ENCODE measurements at regions not wholly inside any gene's neighbourhood (a gene's known extent, or its start where the extent isn't known, plus 50 kb on each side); places are given as distances from the start of the nearest gene placed in this dataset.

GRCh38 chr18:22552254-22552653 lies 134.5 kb upstream of the CTAGE1 start:
- no peak overlapping the region for H3K9ac ChIP-seq (ENCODE audit: low read depth in 2 of 2, low read length in 2 of 2)
- H3K4me1 ChIP-seq, result no peaks in the 10 kb centered on the region
- intact Hi-C loops (cut with DNase I), result no loop called here
- H3K4me3 ChIP-seq, result no peak overlapping the region
- no peaks in the 10 kb centered on the region for H3K27me3 ChIP-seq
- no peaks in the 10 kb centered on the region for H3K9me3 ChIP-seq
- H3K27ac ChIP-seq, result no peak overlapping the region
- no peak for TF ChIP-seq CTCF (IDR thresholded peaks at IDR 0.05)
- no peaks in the 10 kb centered on the region for H3K36me3 ChIP-seq
- no peak for DNase-seq

DNA sequence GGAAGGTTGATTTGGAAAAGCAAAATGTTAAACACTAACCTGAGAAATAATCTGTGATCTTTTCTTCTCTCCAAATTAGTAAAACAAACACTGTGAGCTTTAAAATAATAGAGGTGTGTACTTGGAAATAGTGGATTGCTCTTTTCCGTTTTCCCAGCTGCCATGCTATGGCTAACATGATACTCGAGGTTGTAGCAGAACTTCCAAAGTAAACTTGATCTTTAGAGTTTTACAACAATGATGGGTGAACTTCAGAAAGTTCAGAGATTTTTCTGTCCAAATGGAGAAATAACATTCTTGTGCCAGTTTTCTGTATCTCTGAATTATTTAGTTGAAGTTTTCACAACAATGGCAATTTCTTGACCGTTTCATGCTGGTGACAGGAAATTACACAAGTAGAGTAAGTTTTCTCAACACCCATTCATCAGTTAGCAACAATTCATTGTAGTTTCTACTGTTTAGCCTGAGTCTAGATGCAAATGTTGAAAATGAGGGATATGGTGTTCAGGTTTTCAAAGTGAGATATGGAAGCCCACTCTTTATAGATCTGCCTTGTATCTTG lies 135.3 kb upstream of the CTAGE1 start:
- TF ChIP-seq CTCF (IDR thresholded peaks at IDR 0.05), result no peak
- no peak for DNase-seq
- Histone ChIP-seq H3K27ac (no peak overlapping the region), H3K27me3 (no peaks in the 10 kb centered on the region), H3K9me3 (no peaks in the 10 kb centered on the region), H3K4me1 (no peaks in the 10 kb centered on the region), H3K9ac (ENCODE audit: low read depth in 2 of 2, low read length in 2 of 2) (no peak overlapping the region), H3K4me3 (no peak overlapping the region), H3K36me3 (no peaks in the 10 kb centered on the region)
- intact Hi-C loops (cut with DNase I), result no loop called here

DNA sequence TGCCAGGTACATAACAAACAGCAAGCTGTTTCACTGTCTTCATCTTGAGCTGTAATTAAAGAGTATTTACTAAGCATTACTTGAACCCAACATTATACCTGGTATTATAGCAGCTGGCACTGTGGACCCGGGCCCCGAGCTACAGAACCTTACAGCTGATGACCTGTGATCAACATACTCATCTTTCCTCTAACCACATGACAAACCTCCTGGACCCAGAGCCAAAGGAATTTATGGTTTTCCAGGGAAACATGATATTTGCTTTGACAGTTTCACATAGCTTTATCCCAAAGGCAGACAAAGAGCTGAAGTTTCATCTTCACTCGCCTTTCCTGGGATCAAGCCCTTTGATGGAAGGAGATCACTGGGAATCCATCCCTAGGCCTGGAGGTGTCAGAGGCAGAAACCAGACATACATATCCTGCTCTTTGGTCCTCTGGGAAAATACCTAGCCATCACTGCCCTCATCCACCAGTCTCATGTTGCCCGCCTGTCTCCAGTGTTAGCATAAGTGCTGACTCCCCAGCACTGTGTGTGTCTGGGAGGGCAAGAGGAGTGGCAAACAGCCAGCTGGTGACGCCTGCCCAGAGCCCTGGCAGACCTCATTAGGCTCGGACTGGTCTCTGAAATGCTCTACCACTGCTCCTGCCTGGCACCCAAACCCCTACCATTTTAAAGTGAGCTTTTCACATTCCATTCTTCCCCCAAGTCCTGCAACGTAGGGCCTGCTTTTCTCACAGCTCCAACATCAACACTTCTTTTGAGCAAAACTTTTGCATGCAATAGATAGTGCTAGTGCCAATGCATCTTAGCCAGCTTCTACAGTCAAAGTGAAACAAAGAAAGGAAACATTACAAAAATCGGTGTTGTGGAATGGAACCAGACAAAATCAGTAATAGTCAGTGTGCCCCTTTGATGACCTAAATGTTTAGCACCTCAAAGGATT lies 138.8 kb upstream of the CTAGE1 start:
- H3K27ac ChIP-seq, result no peak overlapping the region
- no peaks in the 10 kb centered on the region for H3K4me1 ChIP-seq
- no peak for TF ChIP-seq CTCF (IDR thresholded peaks at IDR 0.05)
- H3K27me3 ChIP-seq, result no peaks in the 10 kb centered on the region
- H3K9me3 ChIP-seq, result no peaks in the 10 kb centered on the region
- DNase-seq, result no peak
- no peaks in the 10 kb centered on the region for H3K36me3 ChIP-seq
- H3K4me3 ChIP-seq, result no peak overlapping the region
- H3K9ac ChIP-seq (ENCODE audit: low read depth in 2 of 2, low read length in 2 of 2), result no peak overlapping the region
- intact Hi-C loops (cut with DNase I), result no loop called here

DNA sequence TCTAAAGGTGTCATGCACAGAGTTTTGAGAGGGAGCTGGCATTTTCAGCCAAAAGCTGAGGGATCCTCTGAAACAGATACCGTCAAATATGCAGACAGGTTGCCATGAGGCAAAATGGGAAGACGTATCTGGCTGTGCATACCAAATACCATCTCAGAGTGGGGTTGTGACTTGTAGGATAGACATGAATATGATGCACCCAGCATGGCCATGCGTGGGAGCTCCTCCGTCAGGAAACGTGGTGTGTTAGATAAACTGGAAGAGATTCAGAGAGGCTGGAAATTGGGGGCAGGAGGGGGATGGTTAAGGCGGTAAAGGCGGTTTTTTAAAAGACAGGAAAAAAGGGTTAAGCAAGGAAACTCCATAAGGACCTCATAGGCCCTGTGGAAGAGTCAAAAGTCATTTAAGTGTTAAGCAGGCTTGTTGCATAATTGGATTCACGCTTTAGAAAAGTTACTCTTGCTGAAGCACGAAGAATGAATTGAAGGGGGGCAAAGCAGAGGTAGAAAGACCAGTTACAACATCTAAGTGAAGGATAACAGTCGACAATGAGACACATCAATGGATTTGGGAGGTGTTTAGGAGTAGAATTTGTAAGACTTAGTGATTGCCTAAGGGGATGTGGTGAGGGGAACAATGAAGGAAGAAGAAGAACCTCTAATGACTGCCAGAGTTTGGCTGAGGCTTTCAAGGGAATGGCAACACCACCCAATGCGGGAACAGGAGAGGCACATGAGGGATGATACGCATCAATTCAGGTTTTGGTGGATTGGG lies 139.6 kb upstream of the CTAGE1 start:
- Histone ChIP-seq H3K9ac (ENCODE audit: low read depth in 2 of 2, low read length in 2 of 2) (no peak overlapping the region), H3K36me3 (no peaks in the 10 kb centered on the region), H3K27me3 (no peaks in the 10 kb centered on the region), H3K9me3 (no peaks in the 10 kb centered on the region), H3K27ac (no peak overlapping the region), H3K4me1 (no peaks in the 10 kb centered on the region), H3K4me3 (no peak overlapping the region)
- intact Hi-C loops (cut with DNase I), result no loop called here
- no peak for TF ChIP-seq CTCF (IDR thresholded peaks at IDR 0.05)
- DNase-seq, result no peak

- Histone ChIP-seq H3K27me3 (no peaks in the 10 kb centered on the region), H3K36me3 (no peaks in the 10 kb centered on the region), H3K9me3 (no peaks in the 10 kb centered on the region), H3K4me3 (peak overlapping the region; percentile 52), H3K9ac (ENCODE audit: low read depth in 2 of 2, low read length in 2 of 2) (no peak overlapping the region), H3K27ac (no peak overlapping the region), H3K4me1 (no peaks in the 10 kb centered on the region)
- no peak for TF ChIP-seq CTCF (IDR thresholded peaks at IDR 0.05)
- intact Hi-C loops (cut with DNase I), result no loop called here
- DNase-seq, result peak; percentile 67
These were observed 141.2 kb upstream of the CTAGE1 start for GRCh38 chr18:22558945-22559385.

Data from colonic mucosa (tissue), 4 donors.